Activated T-helper 9 cell treated with anti-CD3 and anti-CD28 coated beads, Interleukin-2, amount 50 U/mL, for 16 hours (primary cell): ENCODE measurements at regions not wholly inside any gene's neighbourhood (a gene's known extent, or its start where the extent isn't known, plus 50 kb on each side); places are given as distances from the start of the nearest gene placed in this dataset.

Experiments
- DNase-seq: peaks from one replicate; pipeline ENCODE4 v3.0.0-alpha.2; 2020; ENCODE audit warnings: low read depth

- DNase-seq, result no peak
Observed at GRCh38 chr12:90311561-90311960, 602.9 kb upstream of the ATP2B1 start.

GRCh38 chr12:90305379-90305778 lies 596.7 kb upstream of the ATP2B1 start:
- DNase-seq, result no peak

DNA sequence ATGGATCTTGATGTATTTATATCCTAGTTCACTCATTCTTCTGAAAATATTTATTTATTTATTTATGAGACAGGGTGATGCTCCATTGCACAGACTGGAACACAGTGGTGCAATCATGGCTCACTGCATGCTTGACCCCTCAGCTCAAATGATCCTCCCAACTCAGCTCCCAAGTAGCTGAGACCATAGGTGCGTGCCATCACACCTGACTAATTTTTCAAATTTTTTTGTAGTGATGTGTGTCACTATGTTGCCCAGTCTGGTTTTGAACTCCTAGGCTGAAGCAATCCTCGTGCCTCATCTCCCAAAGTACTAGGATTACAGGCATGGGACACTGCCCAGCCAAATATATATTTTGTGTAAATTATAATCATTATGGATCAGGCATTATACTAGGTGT lies 595.6 kb upstream of the ATP2B1 start:
- DNase-seq, result no peak

DNA sequence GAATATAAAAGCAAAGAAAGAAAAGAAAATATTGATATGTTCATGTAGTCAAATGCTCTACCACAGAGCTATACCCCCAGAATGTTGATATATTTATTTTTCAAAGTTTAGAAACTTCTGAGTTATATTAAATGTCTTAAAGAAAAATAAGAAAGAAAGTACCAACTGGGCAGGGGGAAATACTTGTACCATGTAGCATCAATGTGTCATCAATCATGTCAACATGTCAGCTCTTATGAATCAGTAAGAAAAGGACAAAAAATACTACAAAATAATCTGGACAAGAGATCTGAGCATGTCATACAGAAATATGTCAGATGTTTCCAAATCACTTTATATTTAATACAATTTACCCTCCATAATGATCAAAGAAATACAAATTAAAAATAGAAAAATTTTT lies 595.1 kb upstream of the ATP2B1 start:
- DNase-seq, result no peak

DNA sequence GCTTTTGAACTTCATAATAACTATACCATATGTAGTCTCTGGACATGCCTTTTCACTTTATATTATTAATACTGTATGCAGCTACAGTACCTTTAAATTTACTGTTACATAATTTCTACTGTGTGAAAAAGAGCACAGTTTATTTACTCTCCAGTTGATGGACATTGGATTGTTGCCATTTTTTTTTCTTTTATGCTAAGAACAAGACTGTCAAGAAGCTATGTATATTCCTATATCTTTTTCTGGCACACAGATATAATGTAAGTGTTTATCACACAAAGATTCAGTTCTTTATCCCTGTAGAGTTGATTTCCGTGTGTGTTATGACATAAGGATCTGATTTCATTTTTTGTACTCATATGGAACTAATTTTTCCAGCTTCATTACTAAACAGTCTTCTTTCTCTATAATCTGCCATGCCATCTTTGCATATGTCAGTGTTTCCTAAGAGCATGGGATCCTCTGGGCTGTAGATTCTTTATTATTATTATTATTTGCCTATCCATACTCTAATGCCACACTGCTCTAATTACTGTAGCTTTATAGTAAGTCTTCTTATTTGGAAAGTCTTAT lies 593.0 kb upstream of the ATP2B1 start:
- DNase-seq, result no peak

GRCh38 chr12:90301095-90301494 lies 592.5 kb upstream of the ATP2B1 start:
- no peak for DNase-seq

GRCh38 chr12:90299666-90300065 lies 591.0 kb upstream of the ATP2B1 start:
- DNase-seq, result no peak

GRCh38 chr12:90299121-90299520 lies 590.5 kb upstream of the ATP2B1 start:
- no peak for DNase-seq

GRCh38 chr12:90298289-90298948 lies 589.8 kb upstream of the ATP2B1 start:
- DNase-seq, result no peak

DNA sequence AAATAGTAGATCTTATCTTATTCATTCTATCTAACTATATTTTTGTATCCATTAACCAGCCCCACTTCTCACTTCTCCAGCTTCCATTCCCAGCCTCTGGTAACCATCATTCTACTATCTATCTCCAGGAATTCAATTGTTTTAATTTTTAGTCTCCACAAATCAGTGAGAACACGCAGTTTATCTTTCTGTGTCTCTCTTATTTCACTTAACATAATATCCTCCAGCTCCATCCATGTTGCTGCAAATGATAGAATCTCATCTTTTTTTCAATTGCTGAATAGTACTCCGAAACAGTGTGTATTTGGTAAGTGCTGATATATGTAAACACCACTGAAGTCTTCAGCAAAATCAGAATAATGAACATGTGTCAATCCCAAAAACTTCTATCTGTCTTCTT lies 587.2 kb upstream of the ATP2B1 start:
- no peak for DNase-seq

GRCh38 chr12:90292183-90292582 lies 583.5 kb upstream of the ATP2B1 start:
- no peak for DNase-seq

GRCh38 chr12:90290980-90291975 lies 582.6 kb upstream of the ATP2B1 start:
- DNase-seq, result no peak

DNA sequence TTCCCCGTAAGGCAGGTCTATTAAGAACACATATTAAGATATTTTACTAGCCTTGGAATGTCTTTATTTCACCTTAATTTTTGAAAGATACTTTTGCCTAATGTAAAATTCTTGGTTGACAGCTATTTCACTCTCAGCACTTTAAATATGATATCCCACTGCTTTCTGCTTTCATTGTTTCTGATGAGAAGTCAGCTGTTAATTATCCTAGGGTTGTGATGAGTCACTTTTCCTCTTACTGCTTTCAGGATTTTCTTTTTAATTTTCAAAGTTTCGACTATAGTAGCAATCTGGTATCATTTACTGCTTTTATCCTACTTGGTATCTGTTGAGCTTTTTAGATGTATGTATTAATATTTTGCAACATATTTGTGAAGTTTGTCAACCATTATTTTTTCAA lies 578.9 kb upstream of the ATP2B1 start:
- DNase-seq, result no peak

- no peak for DNase-seq
Observed at GRCh38 chr12:90281154-90281868, 572.7 kb upstream of the ATP2B1 start.

DNA sequence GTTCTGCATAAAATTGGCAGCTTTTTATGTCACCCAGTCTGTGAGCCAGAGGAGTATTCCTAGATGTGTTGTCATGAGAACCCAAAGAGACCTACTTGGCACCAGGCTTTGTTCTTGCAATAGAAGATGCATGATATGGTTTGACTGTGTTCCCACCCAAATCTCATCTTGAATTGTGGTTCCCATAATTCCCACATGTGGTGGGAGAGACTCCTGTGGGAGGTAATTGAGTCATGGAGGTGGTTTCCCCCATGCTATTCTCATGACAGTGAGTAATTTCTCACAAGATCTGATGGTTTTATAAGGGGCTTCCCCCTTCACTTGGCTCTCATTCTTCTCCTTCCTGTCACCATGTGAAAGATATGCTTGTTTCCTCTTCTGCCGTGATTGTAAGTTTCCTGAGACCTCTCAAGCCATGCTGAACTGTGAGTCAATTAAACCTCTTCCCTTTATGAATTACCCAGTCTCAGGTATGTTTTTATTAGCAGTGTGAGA lies 572.0 kb upstream of the ATP2B1 start:
- peak; percentile 6 for DNase-seq

- DNase-seq, result no peak
Observed at GRCh38 chr12:90280033-90280432, 571.4 kb upstream of the ATP2B1 start.

GRCh38 chr12:90275088-90275487 lies 566.5 kb upstream of the ATP2B1 start:
- DNase-seq, result no peak

- DNase-seq, result no peak
Observed at GRCh38 chr12:90274407-90274806, 565.8 kb upstream of the ATP2B1 start.

DNA sequence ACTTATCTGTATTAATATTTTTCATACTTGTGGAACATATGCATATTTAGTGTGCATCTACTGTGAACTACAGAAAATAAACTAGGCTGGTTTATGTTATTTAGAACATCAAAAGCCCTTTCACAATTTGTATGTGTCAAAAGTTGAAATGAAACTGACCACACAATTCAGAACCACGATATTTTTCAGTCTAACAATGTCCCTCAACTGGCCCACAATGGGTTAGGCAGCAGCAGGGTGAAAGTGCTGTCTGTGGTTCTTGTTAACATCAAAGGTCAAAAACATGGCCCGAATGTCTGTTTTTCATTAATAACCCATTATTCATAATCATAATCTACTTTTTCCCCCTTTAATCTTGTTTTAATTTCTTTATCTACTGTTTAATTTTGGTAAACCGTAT lies 559.9 kb upstream of the ATP2B1 start:
- DNase-seq, result no peak

DNA sequence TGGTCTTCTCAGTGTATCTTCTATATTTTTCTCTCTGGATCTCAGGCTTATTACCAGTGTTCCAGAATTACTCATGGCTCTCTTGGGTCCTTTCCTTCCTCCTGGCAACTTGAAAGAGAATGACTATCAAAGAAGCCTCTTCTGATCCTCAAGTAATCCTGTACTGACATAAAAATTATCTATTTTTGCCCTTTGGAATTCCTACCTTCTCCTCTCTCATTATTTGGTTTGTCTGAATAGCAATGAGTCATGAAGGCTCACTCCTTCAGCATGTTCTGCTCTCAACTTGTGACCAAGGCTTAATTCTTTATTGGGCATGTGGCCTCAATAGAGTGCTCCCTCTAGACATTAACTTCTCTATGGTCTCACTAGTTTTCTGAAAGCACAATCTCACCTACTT lies 553.6 kb upstream of the ATP2B1 start:
- DNase-seq, result no peak

GRCh38 chr12:90261283-90261682 lies 552.6 kb upstream of the ATP2B1 start:
- DNase-seq, result no peak

DNA sequence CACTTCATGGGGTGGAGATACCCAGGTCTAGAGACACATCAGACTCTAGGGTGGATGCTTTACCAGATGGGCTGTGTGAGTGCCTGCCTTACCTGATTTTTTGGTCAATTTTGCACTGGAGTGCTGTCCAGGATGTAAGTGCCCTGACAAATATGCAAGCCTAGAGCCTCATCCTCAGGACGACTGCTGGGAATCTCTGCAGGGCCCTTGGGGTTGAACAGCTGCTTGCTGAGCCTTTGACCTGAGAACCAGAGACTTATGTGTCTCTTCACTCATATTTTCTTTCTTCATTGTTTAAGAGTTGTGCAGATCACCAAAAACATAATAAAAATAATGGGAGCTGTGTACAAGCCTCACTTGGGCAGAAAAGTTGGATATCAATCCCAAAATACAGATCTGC lies 551.5 kb upstream of the ATP2B1 start:
- no peak for DNase-seq
